SK-N-MC (cell line): ENCODE measurements at regions not wholly inside any gene's neighbourhood (a gene's known extent, or its start where the extent isn't known, plus 50 kb on each side); places are given as distances from the start of the nearest gene placed in this dataset.

Experiments
- EZH2 ChIP-seq: fragments of 200-600 bp; sonication (generic); IDR thresholded peaks from one replicate; pipeline ENCODE4 v1.6.1; 2017; ENCODE audit warnings: antibody characterized with exemption
- POLR2AphosphoS5 ChIP-seq: IDR thresholded peaks from 2 replicates; pipeline ENCODE4 v1.6.1; 2012; ENCODE audit warnings: mild to moderate bottlenecking, low read depth, low read length, borderline replicate concordance

DNA sequence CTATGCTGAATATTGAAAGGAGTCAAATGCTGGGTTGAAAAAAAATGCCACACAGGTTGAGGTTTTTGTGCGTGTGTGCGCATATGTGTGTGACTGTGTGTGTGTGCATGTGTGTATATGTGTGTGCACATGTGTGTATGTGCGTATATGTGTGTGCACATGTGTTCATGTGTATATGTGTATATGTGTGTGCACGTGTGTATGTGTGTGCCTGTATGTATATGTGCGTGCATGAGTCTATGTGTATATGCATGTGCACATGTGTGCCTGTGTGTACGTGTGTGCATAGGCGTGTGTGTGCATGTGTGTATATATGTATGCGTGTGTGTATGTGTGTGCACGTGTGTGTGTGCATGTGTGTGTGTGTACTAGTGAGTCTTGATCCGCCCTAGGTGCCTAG, 655.7 kb downstream of the AACS start:
- TF ChIP-seq POLR2AphosphoS5 (no peak), EZH2 (no peak)
